AG08396 (cell line): ENCODE measurements at regions not wholly inside any gene's neighbourhood (a gene's known extent, or its start where the extent isn't known, plus 50 kb on each side); places are given as distances from the start of the nearest gene placed in this dataset.

Source experiments
- DNase-seq: peaks from one replicate; pipeline ENCODE4 v3.0.0; 2012; ENCODE audit warnings: low spot score, mixed read lengths

- DNase-seq, result no peak
These were observed 276.4 kb downstream of the IRS2 start for GRCh38 chr13:109510013-109510412.

- DNase-seq, result peak; percentile 54
These were observed 277.1 kb downstream of the IRS2 start for GRCh38 chr13:109509154-109509900.

GRCh38 chr13:109500146-109500773, 286.1 kb downstream of the IRS2 start:
- no peak for DNase-seq

GRCh38 chr13:109497917-109498316, 288.5 kb downstream of the IRS2 start:
- DNase-seq, result no peak

GRCh38 chr13:109496216-109496615, 290.2 kb downstream of the IRS2 start:
- no peak for DNase-seq

GRCh38 chr13:109494925-109495369, 291.4 kb downstream of the IRS2 start:
- peak; percentile 21 for DNase-seq

GRCh38 chr13:109485136-109485794, 301.1 kb downstream of the IRS2 start:
- no peak for DNase-seq

- DNase-seq, result no peak
These were observed 303.1 kb downstream of the IRS2 start for GRCh38 chr13:109483284-109483683.

GRCh38 chr13:109481040-109481439, 305.3 kb downstream of the IRS2 start:
- no peak for DNase-seq

GRCh38 chr13:109480011-109480955, 306.1 kb downstream of the IRS2 start:
- DNase-seq, result no peak

- no peak for DNase-seq
These were observed 306.8 kb downstream of the IRS2 start for GRCh38 chr13:109479534-109479933.

- no peak for DNase-seq
These were observed 310.4 kb downstream of the IRS2 start for GRCh38 chr13:109476001-109476400.

- no peak for DNase-seq
These were observed 318.3 kb downstream of the IRS2 start for GRCh38 chr13:109468123-109468522.

GRCh38 chr13:109465148-109465547, 321.2 kb downstream of the IRS2 start:
- no peak for DNase-seq

- peak; percentile 15 for DNase-seq
These were observed 332.0 kb downstream of the IRS2 start for GRCh38 chr13:109454167-109454917.

- no peak for DNase-seq
These were observed 334.7 kb downstream of the IRS2 start for GRCh38 chr13:109451726-109452125.

- no peak for DNase-seq
These were observed 337.8 kb downstream of the IRS2 start for GRCh38 chr13:109448629-109449028.

GRCh38 chr13:109447667-109448066, 338.7 kb downstream of the IRS2 start:
- no peak for DNase-seq

GRCh38 chr13:109440320-109440719, 346.1 kb downstream of the IRS2 start:
- no peak for DNase-seq

- no peak for DNase-seq
These were observed 346.6 kb downstream of the IRS2 start for GRCh38 chr13:109439813-109440212.

- no peak for DNase-seq
These were observed 349.5 kb downstream of the IRS2 start for GRCh38 chr13:109436841-109437240.
